B cell (primary cell): ENCODE measurements at regions not wholly inside any gene's neighbourhood (a gene's known extent, or its start where the extent isn't known, plus 50 kb on each side); places are given as distances from the start of the nearest gene placed in this dataset.

Experiments
- ATAC-seq: fragments of 200-7000 bp; cut with Tn5 transposase; one replicate; pipeline ENCODE4 v1.10.0; 2021; ENCODE audit warnings: low read depth, mild to moderate bottlenecking, moderate number of reproducible peaks, moderate library complexity
- CTCF ChIA-PET: fragments of 350-600 bp; sonication (Branson Sonifier 250); formaldehyde crosslinking; loops from one replicate; lab custom pipeline; 2021; ENCODE audit warnings: antibody characterized with exemption, inconsistent platforms; lab: Charles Lee
- POLR2A ChIA-PET: fragments of 350-600 bp; sonication (Branson Sonifier 250); formaldehyde crosslinking; loops from one replicate; lab custom pipeline; 2021; ENCODE audit warnings: antibody characterized with exemption; lab: Charles Lee
- DNase-seq: peaks from one replicate; pipeline ENCODE4 v3.0.0; 2013
- H2AFZ ChIP-seq: 2 replicates; pipeline ENCODE4 v1.6.1; 2012; ENCODE audit warnings: mild to moderate bottlenecking, low read depth, low read length; ENCODE audit not compliant: insufficient read depth, poor library complexity, severe bottlenecking
- H3K27ac ChIP-seq, 2 donors: 1 replicate in 1 of 2; 2 replicates in 1 of 2; pipeline ENCODE4 v1.5.1; 2012 to 2013; ENCODE audit warnings: low read length in 2 of 2, mild to moderate bottlenecking in 2 of 2, moderate library complexity in 1 of 2
- H3K27me3 ChIP-seq, 4 experiments: fragments of 200-600 bp in 1 of 4; sonication (generic) in 1 of 4; replicated peaks in 1 of 4; 1 replicate in 2 of 4; 2 replicates in 2 of 4; pipeline versions ENCODE4 v1.6.1 to v1.7.0; 2013 to 2016; ENCODE audit warnings: low read length in 3 of 4, mild to moderate bottlenecking in 2 of 4, mixed read lengths in 1 of 4, moderate library complexity in 1 of 4; ENCODE audit not compliant: insufficient read depth in 4 of 4, control insufficient read depth in 3 of 4; ENCODE audit errors: control extremely low read depth in 1 of 4
- H3K36me3 ChIP-seq, 2 experiments: replicated peaks in 1 of 2; 1 replicate in 1 of 2; 2 replicates in 1 of 2; pipeline versions ENCODE4 v1.6.1 to v1.7.1; 2013; ENCODE audit warnings: low read length in 1 of 2; ENCODE audit not compliant: insufficient read depth in 2 of 2, control insufficient read depth in 1 of 2; ENCODE audit errors: control extremely low read depth in 1 of 2, extremely low read depth in 1 of 2
- H3K4me1 ChIP-seq, 2 donors: fragments of 200-600 bp in 1 of 2; sonication (generic) in 1 of 2; 1 replicate in 1 of 2; 2 replicates in 1 of 2; pipeline versions ENCODE4 v1.5.1 to v1.6.1; 2013 to 2017; ENCODE audit warnings: low read length in 2 of 2; ENCODE audit not compliant: control insufficient read depth in 2 of 2, insufficient read depth in 2 of 2
- H3K4me2 ChIP-seq: replicated peaks from 2 replicates; pipeline ENCODE3; 2012; ENCODE audit warnings: mild to moderate bottlenecking, low read depth, low read length; ENCODE audit not compliant: poor library complexity, severe bottlenecking
- H3K4me3 ChIP-seq, 5 experiments: fragments of 200-600 bp in 1 of 5; sonication (generic) in 1 of 5; 1 replicate in 3 of 5; 2 replicates in 2 of 5; pipeline versions ENCODE4 v1.5.1 to v1.7.0; 2011 to 2016; ENCODE audit warnings: low read length in 4 of 5, mild to moderate bottlenecking in 4 of 5, low read depth in 2 of 5, control low read depth in 1 of 5, moderate library complexity in 1 of 5; ENCODE audit not compliant: insufficient read depth in 1 of 5; ENCODE audit errors: control extremely low read depth in 1 of 5, extremely low read depth in 1 of 5
- H3K79me2 ChIP-seq: fragments of 200-600 bp; sonication (generic); one replicate; pipeline ENCODE4 v1.6.0; 2016; ENCODE audit warnings: low read length; ENCODE audit not compliant: control insufficient read depth, insufficient read depth
- H3K9ac ChIP-seq: fragments of 200-600 bp; sonication (generic); 2 replicates; pipeline ENCODE4 v1.6.1; 2017; ENCODE audit warnings: mild to moderate bottlenecking, low read length, moderate library complexity
- H3K9me3 ChIP-seq, 3 donors: one replicate each; pipeline versions ENCODE4 v1.6.1 to v1.7.1; 2013; ENCODE audit warnings: low read length in 2 of 3; ENCODE audit not compliant: control insufficient read depth in 2 of 3, insufficient read depth in 1 of 3; ENCODE audit errors: control extremely low read depth in 1 of 3
- H4K20me1 ChIP-seq: 2 replicates; pipeline ENCODE4 v1.6.0; 2012; ENCODE audit warnings: mild to moderate bottlenecking, low read length; ENCODE audit not compliant: insufficient read depth, control insufficient read depth, poor library complexity, severe bottlenecking
- H3K27ac Mint-ChIP-seq: one replicate; pipeline ENCODE4 v1.8.0; 2021; ENCODE audit warnings: mixed read lengths
- H3K27me3 Mint-ChIP-seq: one replicate; pipeline ENCODE4 v1.8.0; 2021; ENCODE audit warnings: mixed read lengths
- H3K4me1 Mint-ChIP-seq: one replicate; pipeline ENCODE4 v1.8.0; 2021; ENCODE audit warnings: mixed read lengths
- H3K4me3 Mint-ChIP-seq: one replicate; pipeline ENCODE4 v1.8.0; 2021; ENCODE audit warnings: mixed read lengths
- H3K9me3 Mint-ChIP-seq: one replicate; pipeline ENCODE4 v1.8.0; 2022; ENCODE audit warnings: mixed read lengths; ENCODE audit not compliant: insufficient read depth
- CTCF ChIP-seq: fragments of 200-600 bp; IDR thresholded peaks from one replicate; pipeline ENCODE4 v1.8.0; 2022; ENCODE audit warnings: antibody characterized with exemption, mild to moderate bottlenecking
- EZH2 ChIP-seq: IDR thresholded peaks from 2 replicates; pipeline ENCODE4 v1.6.1; 2012; ENCODE audit warnings: borderline replicate concordance, low read depth, mild to moderate bottlenecking, moderate library complexity, low read length; ENCODE audit not compliant: insufficient read depth, poor library complexity, severe bottlenecking
- WGBS: methylation state at CpG from one replicate; pipeline ENCODE4 v1.1.5; 2013; ENCODE audit warnings: missing lambda C conversion rate; ENCODE audit not compliant: insufficient coverage; 5-methylcytosine and 5-hydroxymethylcytosine counted together
- intact Hi-C: fragments of 100-400 bp; cut with micrococcal nuclease; formaldehyde crosslinking; loops from one replicate; pipeline ENCODE4 v1.10.0; 2022

GRCh38 chr6:48777411-48777810 lies 666.4 kb upstream of the PTCHD4 start:
- Histone ChIP-seq H3K4me3 (no peak overlapping the region), H3K4me1 (no peaks in the 10 kb centered on the region), H3K27ac (no peak overlapping the region), H2AFZ (no peak overlapping the region), H3K4me2 (no peak overlapping the region), H4K20me1 (no peaks in the 10 kb centered on the region), H3K9me3 (peaks cover 0 to 7% (median 0%) of the 10 kb centered on the region in 3 donors), H3K79me2 (no peaks in the 10 kb centered on the region), H3K36me3 (no peaks in the 10 kb centered on the region), H3K27me3 (no peaks in the 10 kb centered on the region), H3K9ac (no peak overlapping the region)
- intact Hi-C loops, result no loop called here
- Mint-ChIP-seq H3K27ac (no peak overlapping the region), H3K27me3 (no peaks in the 10 kb centered on the region), H3K4me3 (no peak overlapping the region), H3K9me3 (no peaks in the 10 kb centered on the region), H3K4me1 (no peaks in the 10 kb centered on the region)
- no peak for ATAC-seq
- ChIA-PET CTCF (no interaction called here), POLR2A (no interaction called here)
- TF ChIP-seq CTCF (no peak), EZH2 (no peak)
- no peak for DNase-seq
- WGBS, result 100% methylated on average over 1 of the region's 3 CpGs

DNA sequence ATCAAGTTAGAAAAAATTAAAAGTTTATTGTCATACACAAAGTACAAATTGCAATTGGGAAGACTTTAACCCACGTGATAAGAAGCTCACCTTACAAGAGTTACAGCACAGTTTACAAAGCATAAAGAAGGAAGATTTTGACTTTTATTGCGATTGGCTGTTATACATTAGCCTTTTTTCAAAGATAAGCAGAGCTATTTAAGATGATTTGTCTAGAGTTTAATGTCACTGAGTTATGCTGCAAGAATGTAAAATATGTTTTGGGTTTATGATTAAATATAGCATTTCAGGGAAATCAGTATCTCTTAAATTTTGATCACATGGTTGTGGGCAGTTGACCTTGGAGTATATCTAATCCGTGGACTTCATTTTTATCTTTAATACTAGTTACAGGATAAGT lies 664.2 kb upstream of the PTCHD4 start:
- Histone ChIP-seq H2AFZ (no peak overlapping the region), H3K4me2 (no peak overlapping the region), H3K9ac (no peak overlapping the region), H3K9me3 (peaks cover 0 to 5% (median 0%) of the 10 kb centered on the region in 3 donors), H3K36me3 (no peaks in the 10 kb centered on the region), H3K27ac (no peak overlapping the region), H3K79me2 (no peaks in the 10 kb centered on the region), H3K4me1 (no peaks in the 10 kb centered on the region), H4K20me1 (no peaks in the 10 kb centered on the region), H3K4me3 (no peak overlapping the region), H3K27me3 (no peaks in the 10 kb centered on the region)
- H3K9me3 Mint-ChIP-seq, result no peaks in the 10 kb centered on the region
- no peak overlapping the region for H3K4me3 Mint-ChIP-seq
- no peaks in the 10 kb centered on the region for H3K27me3 Mint-ChIP-seq
- ChIA-PET POLR2A (no interaction called here), CTCF (no interaction called here)
- no CpG with 5 or more reads among the region's 3 CpGs for WGBS
- H3K4me1 Mint-ChIP-seq, result no peaks in the 10 kb centered on the region
- no peak overlapping the region for H3K27ac Mint-ChIP-seq
- TF ChIP-seq CTCF (no peak), EZH2 (no peak)
- intact Hi-C loops, result no loop called here
- DNase-seq (no peak), ATAC-seq (no peak)
